Activated CD4-positive, alpha-beta T cell treated with anti-CD3 and anti-CD28 coated beads, Interleukin-2, Interleukin-6, amounts not matched to agents 100 ng/mL and 50 ng/mL, durations not matched to agents 16 hours and 8 hours (primary cell): ENCODE measurements at regions not wholly inside any gene's neighbourhood (a gene's known extent, or its start where the extent isn't known, plus 50 kb on each side); places are given as distances from the start of the nearest gene placed in this dataset.

Experiments
- DNase-seq: peaks from one replicate; pipeline ENCODE4 v3.0.0-alpha.2; 2020

GRCh38 chr16:65658349-65658748 is 536.5 kb upstream of the CDH11 start:
- no peak for DNase-seq

DNA sequence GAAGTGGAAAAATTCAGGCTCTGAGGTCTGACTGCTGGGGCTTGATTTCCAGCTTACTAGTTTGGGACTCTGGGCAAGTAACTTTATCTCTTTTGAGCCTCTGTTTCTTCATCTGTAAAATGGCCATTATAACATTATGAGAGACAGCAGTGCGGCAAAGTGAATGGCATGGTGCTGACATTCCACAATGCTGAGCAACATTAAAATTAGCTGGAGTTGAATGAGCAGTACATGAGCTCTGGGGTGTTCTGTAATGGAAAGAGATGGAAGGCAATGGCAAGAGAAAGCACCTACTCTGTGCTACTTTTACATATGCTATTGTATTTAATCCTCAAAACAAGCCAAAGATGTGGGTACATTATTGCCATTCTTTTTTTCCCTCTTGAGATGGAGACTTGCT is 535.7 kb upstream of the CDH11 start:
- DNase-seq, result no peak

GRCh38 chr16:65657071-65657494 is 535.2 kb upstream of the CDH11 start:
- DNase-seq, result no peak

GRCh38 chr16:65655802-65656201 is 533.9 kb upstream of the CDH11 start:
- DNase-seq, result no peak

DNA sequence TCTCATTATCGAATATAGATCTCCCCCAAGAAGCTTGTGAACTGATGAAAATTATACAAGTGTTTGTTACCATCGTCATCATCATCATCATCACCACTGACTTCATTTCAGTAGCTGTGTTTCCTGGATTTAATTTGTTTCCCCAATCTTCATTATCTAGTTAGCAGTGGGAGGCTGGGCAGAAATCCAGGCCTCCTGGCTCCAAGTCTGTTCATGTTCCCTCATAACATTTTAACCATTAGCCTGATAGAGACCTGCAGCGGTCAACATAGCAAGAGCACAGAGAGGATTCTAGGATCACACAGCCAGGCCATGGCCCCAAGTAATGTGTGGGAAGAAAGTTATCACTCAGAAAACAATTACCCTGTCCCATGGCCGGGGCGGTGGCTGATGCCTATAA is 526.2 kb upstream of the CDH11 start:
- DNase-seq, result no peak

GRCh38 chr16:65644821-65645220 is 523.0 kb upstream of the CDH11 start:
- no peak for DNase-seq

GRCh38 chr16:65641762-65642289 is 520.0 kb upstream of the CDH11 start:
- no peak for DNase-seq

- DNase-seq, result no peak
Measured at GRCh38 chr16:65641049-65641761, 519.3 kb upstream of the CDH11 start.

- no peak for DNase-seq
Measured at GRCh38 chr16:65634833-65635232, 513.0 kb upstream of the CDH11 start.

DNA sequence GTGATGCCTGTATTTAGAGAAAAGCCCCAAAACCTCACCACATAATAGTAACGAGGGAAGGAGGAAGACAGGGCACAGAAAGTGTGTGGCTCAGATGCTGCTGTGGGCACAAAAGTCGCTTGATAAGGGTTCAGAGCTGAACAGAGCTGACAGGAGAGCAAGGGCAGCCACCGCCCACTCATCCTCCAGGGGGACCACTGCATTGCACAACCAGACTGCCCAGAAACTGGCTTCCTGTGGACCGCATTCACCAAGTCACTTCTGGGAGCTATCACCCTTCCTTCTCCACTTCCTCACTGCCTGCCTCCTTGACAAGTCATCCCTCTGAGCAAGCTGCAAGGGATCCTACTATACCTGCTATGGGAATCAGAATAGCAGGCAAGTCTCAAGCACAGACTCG is 512.4 kb upstream of the CDH11 start:
- no peak for DNase-seq

GRCh38 chr16:65624666-65625065 is 502.8 kb upstream of the CDH11 start:
- DNase-seq, result no peak

- no peak for DNase-seq
Measured at GRCh38 chr16:65624229-65624628, 502.4 kb upstream of the CDH11 start.

GRCh38 chr16:65622871-65623270 is 501.0 kb upstream of the CDH11 start:
- DNase-seq, result no peak

DNA sequence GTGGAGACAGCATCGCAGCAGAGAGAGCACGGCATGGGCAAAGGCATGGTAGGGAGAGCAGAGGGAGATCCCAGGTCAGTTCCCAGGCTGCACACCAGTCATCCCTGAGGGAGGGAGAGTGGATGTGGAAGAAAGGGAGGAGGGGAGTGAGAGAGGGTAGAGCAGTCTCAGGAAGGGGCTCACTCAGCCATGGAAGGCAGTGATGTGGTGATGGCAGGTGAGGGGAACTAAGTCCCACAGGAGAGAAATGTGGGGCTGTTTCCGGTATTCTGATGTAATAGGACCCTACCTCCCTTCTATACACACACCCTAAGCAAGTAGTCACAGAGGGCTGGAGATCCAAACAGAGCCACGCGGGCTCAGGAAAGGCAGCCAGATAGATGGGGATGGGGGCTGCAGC is 500.3 kb upstream of the CDH11 start:
- no peak for DNase-seq

GRCh38 chr16:65621640-65622039 is 499.8 kb upstream of the CDH11 start:
- no peak for DNase-seq

- DNase-seq, result no peak
Measured at GRCh38 chr16:65619606-65620005, 497.7 kb upstream of the CDH11 start.

GRCh38 chr16:65618931-65619330 is 497.1 kb upstream of the CDH11 start:
- DNase-seq, result no peak

DNA sequence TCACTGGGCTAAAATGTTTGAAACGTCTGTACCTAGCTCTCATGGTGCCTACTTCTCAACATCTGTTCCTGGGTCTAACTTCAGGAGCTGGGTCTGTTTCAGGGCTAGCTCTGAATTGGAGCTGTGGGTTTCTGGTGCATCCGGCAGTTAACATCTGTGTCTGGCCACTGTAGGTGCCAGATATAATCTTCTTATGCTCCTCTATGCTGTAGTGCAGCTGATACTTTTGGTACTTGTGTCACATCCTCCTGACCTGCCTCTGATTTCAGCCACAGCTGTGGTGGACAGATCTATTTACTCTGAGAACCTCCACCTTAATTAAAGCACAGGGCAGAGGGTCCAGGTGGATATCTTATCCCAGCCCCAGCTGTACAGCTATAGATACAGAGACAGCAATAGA is 496.5 kb upstream of the CDH11 start:
- no peak for DNase-seq

DNA sequence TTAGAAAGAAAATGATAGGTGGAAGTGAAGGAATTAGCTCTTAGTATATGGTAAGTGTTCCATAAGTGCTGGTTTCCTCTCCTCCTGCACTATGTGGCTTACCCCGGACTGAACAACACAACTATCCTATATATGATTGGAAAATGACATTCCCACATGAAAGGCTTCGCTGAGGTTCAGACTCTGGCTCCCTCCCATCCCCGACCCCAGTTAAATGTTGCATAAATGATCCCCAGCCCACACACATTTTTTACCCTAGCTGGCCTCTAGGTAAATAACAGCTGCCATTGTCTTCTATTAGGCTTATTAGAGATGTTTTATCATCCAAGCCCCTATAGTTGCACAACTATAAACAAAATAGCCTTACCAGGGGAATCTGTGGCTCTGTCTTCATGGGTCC is 495.6 kb upstream of the CDH11 start:
- no peak for DNase-seq

- DNase-seq, result no peak
Measured at GRCh38 chr16:65608455-65608854, 486.6 kb upstream of the CDH11 start.

DNA sequence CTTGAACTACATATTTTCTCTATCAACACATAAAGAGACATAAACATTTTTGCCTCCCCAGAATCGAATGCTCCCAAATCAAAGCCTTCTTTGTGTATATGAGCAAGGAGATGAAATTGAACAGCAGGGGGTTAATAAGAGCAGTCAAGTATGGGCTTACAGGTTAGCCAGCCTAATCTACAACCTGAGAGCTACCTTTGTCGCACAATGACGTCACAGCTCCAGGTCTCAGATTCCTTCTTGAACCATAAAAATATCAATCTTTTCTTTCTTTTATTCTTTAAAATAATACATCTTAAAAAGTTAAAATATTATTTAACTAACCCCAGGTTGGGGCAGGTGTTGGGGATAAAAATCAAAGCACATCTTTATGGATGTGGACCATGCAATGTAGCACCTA is 482.9 kb upstream of the CDH11 start:
- DNase-seq, result no peak

DNA sequence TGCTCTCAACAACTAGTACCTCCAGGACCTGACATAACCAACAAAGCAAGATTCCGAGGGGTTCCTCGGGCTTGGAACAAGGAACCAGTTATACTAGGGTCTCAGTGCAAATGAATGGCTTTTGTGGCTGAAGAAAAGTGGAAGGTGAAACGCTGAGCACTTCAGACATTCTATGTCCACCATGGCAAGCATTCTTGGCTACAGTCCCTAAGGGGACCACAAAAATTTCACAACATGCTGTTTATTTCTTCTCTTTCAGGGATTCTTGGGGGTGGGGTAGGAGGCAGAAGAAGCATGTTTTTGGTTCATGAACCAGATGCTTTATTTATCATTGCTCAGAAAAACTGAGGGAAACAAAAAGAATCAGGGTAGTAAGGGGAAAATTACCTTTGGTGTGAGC is 479.9 kb upstream of the CDH11 start:
- DNase-seq, result no peak

DNA sequence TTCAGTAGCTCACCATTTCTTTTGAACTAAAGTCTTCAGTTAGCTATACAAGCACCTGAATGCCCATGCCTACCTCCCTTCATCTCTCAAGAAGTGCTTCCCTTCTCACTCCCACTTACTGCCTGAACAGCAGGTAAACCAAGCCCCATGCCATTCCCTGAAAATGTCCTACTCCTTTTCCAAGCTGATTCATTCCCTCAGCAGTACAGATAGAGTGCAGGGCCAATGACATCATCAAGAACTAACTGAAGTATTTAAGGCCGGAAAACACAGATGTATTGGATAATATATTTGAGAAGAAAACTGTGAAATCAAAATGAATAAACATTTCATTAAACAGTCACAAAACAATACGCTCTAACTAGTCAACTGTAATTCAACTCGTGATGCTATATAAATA is 478.8 kb upstream of the CDH11 start:
- no peak for DNase-seq

DNA sequence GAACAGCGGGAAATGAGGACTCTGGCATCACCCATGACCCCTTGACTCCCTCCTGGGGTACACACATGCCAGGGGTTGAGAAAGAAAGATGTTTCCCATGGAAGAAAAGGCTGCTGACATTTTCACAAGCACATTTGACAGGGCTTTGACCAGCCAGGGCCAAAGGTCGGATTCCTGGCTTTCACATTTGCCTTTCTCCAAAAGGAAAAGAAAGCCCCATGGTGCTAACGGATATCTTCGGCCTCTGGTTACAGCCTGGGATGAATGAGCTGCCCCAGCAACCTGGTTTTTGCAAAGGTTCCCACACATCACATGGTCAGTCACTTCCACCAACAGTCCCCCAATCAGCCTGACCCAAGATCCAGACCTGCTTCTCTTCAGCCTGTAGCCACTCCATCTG is 478.2 kb upstream of the CDH11 start:
- DNase-seq, result no peak

DNA sequence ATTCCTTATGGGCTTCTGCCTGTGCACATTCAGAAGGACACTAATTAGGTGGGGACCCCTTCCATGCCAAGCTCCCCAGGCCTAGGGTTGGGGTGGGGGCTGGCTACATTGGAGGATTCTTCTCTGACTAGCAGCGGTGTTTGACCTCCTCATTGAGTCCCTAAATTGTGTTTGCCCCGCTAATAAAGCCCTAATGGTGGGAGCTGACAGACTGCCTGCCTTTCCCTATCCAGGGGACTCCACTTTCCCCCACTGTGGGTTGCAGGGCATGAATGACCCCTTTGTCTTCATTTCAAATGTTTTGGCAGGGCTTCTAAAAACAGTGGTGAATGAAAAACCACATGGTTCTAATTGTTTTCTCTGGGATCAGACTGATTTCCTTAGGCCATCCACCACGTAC is 476.8 kb upstream of the CDH11 start:
- no peak for DNase-seq
